NCI-H187 treated with DMSO at 0.1 percent for 48 hours (cell line): ENCODE measurements at regions not wholly inside any gene's neighbourhood (a gene's known extent, or its start where the extent isn't known, plus 50 kb on each side); places are given as distances from the start of the nearest gene placed in this dataset.

Experiments used
- DNase-seq: peaks from one replicate; lab custom pipeline; 2025; lab: John Stamatoyannopoulos, UW

GRCh38 chr18:55047546-55047945 lies 88.3 kb upstream of the CCDC68 start:
- DNase-seq: no peak

- no peak for DNase-seq
Measured at GRCh38 chr18:55041366-55041765, 82.1 kb upstream of the CCDC68 start.

- no peak for DNase-seq
Measured at GRCh38 chr18:55038162-55038561, 78.9 kb upstream of the CCDC68 start.

- DNase-seq: no peak
Measured at GRCh38 chr18:55034742-55035141, 75.5 kb upstream of the CCDC68 start.

- no peak for DNase-seq
Measured at GRCh38 chr18:55031979-55032378, 72.7 kb upstream of the CCDC68 start.

- DNase-seq: no peak
Measured at GRCh38 chr18:55031576-55031975, 72.3 kb upstream of the CCDC68 start.

GRCh38 chr18:55031164-55031563 lies 71.9 kb upstream of the CCDC68 start:
- no peak for DNase-seq

- DNase-seq: no peak
Measured at GRCh38 chr18:55024564-55024963, 65.3 kb upstream of the CCDC68 start.

GRCh38 chr18:55018602-55019001 lies 59.3 kb upstream of the CCDC68 start:
- no peak for DNase-seq

GRCh38 chr18:55014095-55014494 lies 54.8 kb upstream of the CCDC68 start:
- DNase-seq: no peak

- DNase-seq: no peak
Measured at GRCh38 chr18:55013685-55014084, 54.4 kb upstream of the CCDC68 start.

- DNase-seq: no peak
Measured at GRCh38 chr18:55013086-55013485, 53.8 kb upstream of the CCDC68 start.

- no peak for DNase-seq
Measured at GRCh38 chr18:55012008-55012407, 52.7 kb upstream of the CCDC68 start.
